ENCODE measurements at regions not wholly inside any gene's neighbourhood (a gene's known extent, or its start where the extent isn't known, plus 50 kb on each side); places are given as distances from the start of the nearest gene placed in this dataset.
"Not testable (repeated sequence)": the region's sequence is repeated elsewhere in the genome, so short reads cannot be mapped to it uniquely, and the experiment has no call there.

DNA sequence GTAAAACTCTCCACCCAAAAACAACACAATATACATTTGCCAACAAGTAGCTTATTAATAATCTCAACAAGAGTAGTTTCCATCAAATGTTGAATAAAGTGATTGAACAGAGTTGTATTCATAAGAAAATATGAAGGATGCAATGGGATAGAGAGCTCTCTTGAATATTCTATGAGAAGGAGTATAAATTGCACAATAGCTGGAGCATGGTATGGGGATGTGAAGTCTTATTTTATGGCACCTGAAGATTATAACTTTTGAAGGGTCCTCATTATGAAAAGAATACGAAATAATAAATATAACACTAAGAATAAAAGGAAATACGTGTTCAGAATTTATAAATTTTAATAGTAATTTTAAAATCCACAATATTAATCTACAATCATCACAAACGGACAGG, 1415.1 kb downstream of the KCNT2 start:
- H3K4me3 Mint-ChIP-seq, result no peak overlapping the region
- no peaks in the 10 kb centered on the region for H3K36me3 Mint-ChIP-seq (ENCODE audit: low read depth)
- no peak overlapping the region for H3K27ac Mint-ChIP-seq
- TF ChIP-seq, protein P1, sequence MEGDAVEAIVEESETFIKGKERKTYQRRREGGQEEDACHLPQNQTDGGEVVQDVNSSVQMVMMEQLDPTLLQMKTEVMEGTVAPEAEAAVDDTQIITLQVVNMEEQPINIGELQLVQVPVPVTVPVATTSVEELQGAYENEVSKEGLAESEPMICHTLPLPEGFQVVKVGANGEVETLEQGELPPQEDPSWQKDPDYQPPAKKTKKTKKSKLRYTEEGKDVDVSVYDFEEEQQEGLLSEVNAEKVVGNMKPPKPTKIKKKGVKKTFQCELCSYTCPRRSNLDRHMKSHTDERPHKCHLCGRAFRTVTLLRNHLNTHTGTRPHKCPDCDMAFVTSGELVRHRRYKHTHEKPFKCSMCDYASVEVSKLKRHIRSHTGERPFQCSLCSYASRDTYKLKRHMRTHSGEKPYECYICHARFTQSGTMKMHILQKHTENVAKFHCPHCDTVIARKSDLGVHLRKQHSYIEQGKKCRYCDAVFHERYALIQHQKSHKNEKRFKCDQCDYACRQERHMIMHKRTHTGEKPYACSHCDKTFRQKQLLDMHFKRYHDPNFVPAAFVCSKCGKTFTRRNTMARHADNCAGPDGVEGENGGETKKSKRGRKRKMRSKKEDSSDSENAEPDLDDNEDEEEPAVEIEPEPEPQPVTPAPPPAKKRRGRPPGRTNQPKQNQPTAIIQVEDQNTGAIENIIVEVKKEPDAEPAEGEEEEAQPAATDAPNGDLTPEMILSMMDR (IDR thresholded peaks at IDR 0.05), result no peak
- H3K9me3 Mint-ChIP-seq, result no peaks in the 10 kb centered on the region
- H3K27me3 Mint-ChIP-seq (ENCODE audit: low read depth, poor library complexity), result no peaks in the 10 kb centered on the region
- no peak for DNase-seq
- no peaks in the 10 kb centered on the region for H3K4me1 Mint-ChIP-seq

DNA sequence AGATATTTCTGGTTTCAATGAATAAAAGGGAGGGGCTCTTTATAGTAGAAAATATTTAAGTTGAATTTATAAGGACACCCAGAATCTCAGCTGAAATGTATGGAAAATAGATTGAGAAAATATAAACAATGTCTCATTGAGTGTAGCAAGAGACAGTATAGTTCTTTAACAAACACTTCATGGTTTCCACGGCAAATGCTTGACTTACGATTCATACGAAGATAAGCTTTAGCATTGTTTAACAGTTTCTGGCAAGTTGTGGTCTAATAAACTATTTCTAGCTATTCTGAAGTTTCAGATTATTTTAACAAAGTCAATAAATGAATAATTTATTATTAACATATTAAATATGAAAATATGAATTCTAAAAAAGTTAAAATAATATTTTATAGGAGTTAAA, 1419.4 kb downstream of the KCNT2 start:
- Mint-ChIP-seq H3K27me3 (ENCODE audit: low read depth, poor library complexity) (no peaks in the 10 kb centered on the region), H3K27ac (no peak overlapping the region), H3K4me3 (no peak overlapping the region), H3K4me1 (no peaks in the 10 kb centered on the region), H3K36me3 (ENCODE audit: low read depth) (no peaks in the 10 kb centered on the region), H3K9me3 (no peaks in the 10 kb centered on the region)
- TF ChIP-seq, protein P1 (IDR thresholded peaks at IDR 0.05), result no peak
- no peak for DNase-seq

DNA sequence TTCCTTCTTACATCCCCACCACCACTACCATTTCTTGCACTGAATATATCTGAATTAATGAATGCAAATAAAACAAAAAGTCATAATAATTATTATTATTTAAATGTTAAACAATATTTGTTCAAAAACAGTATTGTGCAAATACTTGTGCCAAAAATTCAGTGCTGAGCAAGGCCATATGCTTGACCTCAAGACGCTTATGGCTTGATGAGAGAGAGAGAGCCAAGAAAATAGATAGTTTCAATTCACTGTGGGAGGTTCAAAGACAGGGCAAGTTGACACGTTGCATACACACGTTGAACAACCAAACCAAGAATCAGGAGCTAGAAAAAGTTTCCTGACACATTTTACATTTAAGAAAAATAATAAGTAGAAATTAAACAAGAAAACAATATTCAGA, 1421.7 kb downstream of the KCNT2 start:
- H3K36me3 Mint-ChIP-seq (ENCODE audit: low read depth), result no peaks in the 10 kb centered on the region
- H3K27ac Mint-ChIP-seq, result no peak overlapping the region
- no peaks in the 10 kb centered on the region for H3K27me3 Mint-ChIP-seq (ENCODE audit: low read depth, poor library complexity)
- no peaks in the 10 kb centered on the region for H3K9me3 Mint-ChIP-seq
- H3K4me3 Mint-ChIP-seq, result no peak overlapping the region
- DNase-seq, result no peak
- TF ChIP-seq, protein P1 (IDR thresholded peaks at IDR 0.05), result no peak
- no peaks in the 10 kb centered on the region for H3K4me1 Mint-ChIP-seq

DNA sequence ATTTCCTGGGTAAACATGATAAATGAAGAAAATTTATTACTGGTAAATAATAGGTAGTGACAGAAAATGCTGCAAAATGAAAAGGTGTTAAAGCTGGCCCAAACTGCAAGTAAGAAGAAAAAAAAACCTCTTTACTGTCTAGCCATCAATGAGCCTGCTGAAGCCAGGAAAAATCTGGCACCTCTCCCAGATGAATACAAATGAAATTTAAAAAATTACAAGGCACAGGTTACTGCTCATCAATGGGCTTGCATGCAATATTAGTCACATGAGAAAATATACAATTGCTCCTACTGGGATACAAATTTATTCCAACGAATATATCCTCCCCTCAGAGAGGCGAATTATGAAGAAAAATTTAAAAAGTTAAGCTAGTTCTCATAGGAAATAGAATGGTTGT, 1422.5 kb downstream of the KCNT2 start:
- TF ChIP-seq, protein P1 (IDR thresholded peaks at IDR 0.05), result no peak
- DNase-seq, result no peak
- no peak overlapping the region for H3K27ac Mint-ChIP-seq
- no peaks in the 10 kb centered on the region for H3K4me1 Mint-ChIP-seq
- H3K9me3 Mint-ChIP-seq, result no peaks in the 10 kb centered on the region
- no peak overlapping the region for H3K4me3 Mint-ChIP-seq
- no peaks in the 10 kb centered on the region for H3K27me3 Mint-ChIP-seq (ENCODE audit: low read depth, poor library complexity)
- H3K36me3 Mint-ChIP-seq (ENCODE audit: low read depth), result no peaks in the 10 kb centered on the region

DNA sequence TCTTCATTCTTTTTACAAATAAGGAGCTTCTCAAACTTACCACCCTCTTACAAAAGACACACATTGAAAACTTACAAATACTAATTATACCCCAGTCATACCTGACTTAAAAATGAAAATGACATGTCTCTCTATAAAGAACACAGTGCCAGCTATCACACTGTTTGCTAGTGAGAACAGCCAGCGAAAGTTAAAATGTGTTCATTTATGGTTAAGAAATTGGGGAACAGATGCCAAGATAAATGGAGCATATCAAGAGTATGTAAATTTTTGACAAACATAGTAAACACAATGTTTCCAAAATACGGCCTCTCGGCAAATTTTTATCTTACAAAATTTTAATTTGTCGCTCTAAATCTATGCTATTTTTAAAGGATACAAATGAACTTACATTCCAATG, 1422.9 kb downstream of the KCNT2 start:
- Mint-ChIP-seq H3K4me1 (no peaks in the 10 kb centered on the region), H3K9me3 (no peaks in the 10 kb centered on the region), H3K27me3 (ENCODE audit: low read depth, poor library complexity) (no peaks in the 10 kb centered on the region), H3K4me3 (no peak overlapping the region), H3K27ac (no peak overlapping the region), H3K36me3 (ENCODE audit: low read depth) (no peaks in the 10 kb centered on the region)
- TF ChIP-seq, protein P1 (IDR thresholded peaks at IDR 0.05), result no peak
- DNase-seq, result no peak

GRCh38 chr1:195173753-195174152, 1434.5 kb downstream of the KCNT2 start:
- H3K27ac Mint-ChIP-seq, result no peak overlapping the region
- no peak overlapping the region for H3K4me3 Mint-ChIP-seq
- no peaks in the 10 kb centered on the region for H3K36me3 Mint-ChIP-seq (ENCODE audit: low read depth)
- TF ChIP-seq, protein P1 (IDR thresholded peaks at IDR 0.05), result no peak
- H3K4me1 Mint-ChIP-seq, result no peaks in the 10 kb centered on the region
- no peaks in the 10 kb centered on the region for H3K27me3 Mint-ChIP-seq (ENCODE audit: low read depth, poor library complexity)
- no peak for DNase-seq
- no peaks in the 10 kb centered on the region for H3K9me3 Mint-ChIP-seq

GRCh38 chr1:195159795-195160194, 1448.4 kb downstream of the KCNT2 start:
- not testable (repeated sequence) for DNase-seq; H3K4me1 Mint-ChIP-seq; H3K4me3 Mint-ChIP-seq; H3K27me3 Mint-ChIP-seq (ENCODE audit: low read depth, poor library complexity); H3K9me3 Mint-ChIP-seq; H3K27ac Mint-ChIP-seq; H3K36me3 Mint-ChIP-seq (ENCODE audit: low read depth)
